Choroid plexus epithelial cell (primary cell): ENCODE measurements at regions not wholly inside any gene's neighbourhood (a gene's known extent, or its start where the extent isn't known, plus 50 kb on each side); places are given as distances from the start of the nearest gene placed in this dataset.

Source experiments
- DNase-seq: peaks from one replicate; pipeline ENCODE4 v3.0.0-alpha.2; 2010; ENCODE audit warnings: low read depth
- H3K4me3 ChIP-seq: 2 replicates; pipeline ENCODE4 v1.5.1; 2011; ENCODE audit warnings: low read depth, mild to moderate bottlenecking, control low read depth, low read length, moderate library complexity
- TF ChIP-seq, protein P1 (sequence below): conservative IDR thresholded peaks from 2 replicates; pipeline ENCODE4 v1.5.1; 2011; ENCODE audit warnings: low read depth, mild to moderate bottlenecking, control low read depth, inconsistent platforms, low read length, moderate library complexity

DNA sequence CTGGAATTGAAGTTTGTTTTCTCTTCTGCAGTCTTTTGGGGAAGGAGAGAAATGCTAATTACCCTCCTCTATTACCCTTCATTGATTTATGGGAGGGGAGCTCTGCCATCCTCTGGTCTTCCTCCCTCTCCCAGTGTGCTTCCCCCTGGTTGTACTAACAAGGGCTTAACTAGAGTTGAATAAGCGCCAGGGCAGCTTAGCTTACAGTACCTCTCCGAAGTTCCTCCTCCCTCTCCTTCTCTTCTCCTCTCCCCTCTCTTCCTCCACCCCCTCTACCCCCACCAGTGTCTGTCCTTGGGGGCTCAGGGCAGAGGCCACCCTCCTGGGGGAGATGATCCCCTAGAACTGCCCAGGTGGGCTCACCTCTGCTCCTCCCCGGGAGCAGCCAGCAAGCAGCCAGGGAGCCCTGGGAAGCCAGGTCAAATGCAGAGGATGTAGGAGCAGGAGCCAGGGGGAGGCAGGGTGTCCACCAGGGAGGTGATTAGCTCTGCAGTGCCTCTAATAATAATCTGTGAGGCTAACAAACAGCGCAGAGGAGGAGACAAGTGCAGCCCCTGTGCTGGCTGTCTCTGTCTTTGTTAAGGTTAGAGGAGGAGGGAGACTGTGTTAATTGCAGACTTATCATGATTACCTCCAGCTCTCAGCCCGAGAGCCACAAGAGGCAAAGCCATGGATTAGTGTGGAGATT is 191.6 kb upstream of the CADM1 start:
- DNase-seq, result no peak

DNA sequence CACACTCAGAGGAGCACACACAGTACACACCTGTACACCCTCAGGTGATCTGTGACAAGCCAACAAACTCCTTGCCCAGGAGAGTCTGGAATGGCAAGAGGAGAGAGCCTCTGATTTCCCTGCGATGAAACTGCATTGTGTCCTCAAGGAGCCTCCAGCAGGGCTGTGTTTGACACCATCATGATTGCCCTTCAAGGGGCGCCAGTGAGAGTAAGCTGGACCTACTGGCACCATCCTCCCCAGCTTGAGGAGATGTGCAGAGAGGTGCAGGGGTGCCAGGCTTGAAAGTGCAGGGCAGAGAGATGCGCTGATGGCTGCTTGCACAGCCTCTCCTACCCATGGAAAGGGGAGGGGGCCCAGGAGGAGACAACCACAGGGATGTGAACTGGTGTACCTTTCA is 188.8 kb upstream of the CADM1 start:
- TF ChIP-seq, protein P1, sequence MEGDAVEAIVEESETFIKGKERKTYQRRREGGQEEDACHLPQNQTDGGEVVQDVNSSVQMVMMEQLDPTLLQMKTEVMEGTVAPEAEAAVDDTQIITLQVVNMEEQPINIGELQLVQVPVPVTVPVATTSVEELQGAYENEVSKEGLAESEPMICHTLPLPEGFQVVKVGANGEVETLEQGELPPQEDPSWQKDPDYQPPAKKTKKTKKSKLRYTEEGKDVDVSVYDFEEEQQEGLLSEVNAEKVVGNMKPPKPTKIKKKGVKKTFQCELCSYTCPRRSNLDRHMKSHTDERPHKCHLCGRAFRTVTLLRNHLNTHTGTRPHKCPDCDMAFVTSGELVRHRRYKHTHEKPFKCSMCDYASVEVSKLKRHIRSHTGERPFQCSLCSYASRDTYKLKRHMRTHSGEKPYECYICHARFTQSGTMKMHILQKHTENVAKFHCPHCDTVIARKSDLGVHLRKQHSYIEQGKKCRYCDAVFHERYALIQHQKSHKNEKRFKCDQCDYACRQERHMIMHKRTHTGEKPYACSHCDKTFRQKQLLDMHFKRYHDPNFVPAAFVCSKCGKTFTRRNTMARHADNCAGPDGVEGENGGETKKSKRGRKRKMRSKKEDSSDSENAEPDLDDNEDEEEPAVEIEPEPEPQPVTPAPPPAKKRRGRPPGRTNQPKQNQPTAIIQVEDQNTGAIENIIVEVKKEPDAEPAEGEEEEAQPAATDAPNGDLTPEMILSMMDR, result no peak
- H3K4me3 ChIP-seq, result no peak overlapping the region
- DNase-seq, result no peak

More for the DNA sequence above, 191.6 kb upstream of the CADM1 start:
- no peak overlapping the region for H3K4me3 ChIP-seq
- TF ChIP-seq, protein P1, result no peak

DNA sequence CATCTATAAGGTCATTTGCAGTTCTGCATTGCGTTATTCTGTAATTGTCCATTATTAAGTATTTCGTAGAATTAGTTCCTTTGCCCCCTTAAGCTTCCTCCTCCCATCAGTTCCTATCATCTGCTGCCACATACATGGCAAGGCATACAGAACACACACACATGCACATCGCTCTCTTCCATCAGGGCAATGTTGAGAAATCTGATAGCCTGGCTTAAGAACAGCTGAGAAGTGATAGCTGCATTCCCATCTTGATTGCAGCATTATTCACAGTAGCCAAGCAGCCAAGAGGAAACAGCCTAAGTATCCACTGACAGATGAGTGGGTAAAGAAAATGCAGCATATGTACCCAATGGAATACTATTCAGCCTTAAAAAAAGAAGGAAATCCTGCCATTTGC is 186.8 kb upstream of the CADM1 start:
- no peak overlapping the region for H3K4me3 ChIP-seq
- no peak for DNase-seq
- TF ChIP-seq, protein P1, result no peak

DNA sequence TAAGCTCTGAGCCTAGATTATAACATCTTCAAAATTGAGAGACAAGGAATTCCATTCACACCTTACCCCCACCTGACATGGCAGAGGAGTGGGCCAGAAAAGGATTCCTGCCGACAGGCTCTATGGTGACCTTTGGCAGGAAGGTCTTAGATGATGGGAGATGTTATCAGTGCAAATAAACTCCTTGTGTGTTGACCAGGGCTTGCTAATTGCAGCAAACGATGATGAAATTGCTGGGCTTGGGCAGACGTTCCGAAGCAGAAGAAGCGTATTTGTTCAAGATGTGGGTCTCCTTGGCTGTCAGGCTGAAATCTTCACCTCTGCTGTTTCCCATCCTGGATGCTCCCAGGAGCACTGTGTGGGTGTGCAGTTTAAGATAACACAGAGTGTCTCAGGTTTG is 183.7 kb upstream of the CADM1 start:
- TF ChIP-seq, protein P1, result no peak
- no peak for DNase-seq
- H3K4me3 ChIP-seq, result no peak overlapping the region

DNA sequence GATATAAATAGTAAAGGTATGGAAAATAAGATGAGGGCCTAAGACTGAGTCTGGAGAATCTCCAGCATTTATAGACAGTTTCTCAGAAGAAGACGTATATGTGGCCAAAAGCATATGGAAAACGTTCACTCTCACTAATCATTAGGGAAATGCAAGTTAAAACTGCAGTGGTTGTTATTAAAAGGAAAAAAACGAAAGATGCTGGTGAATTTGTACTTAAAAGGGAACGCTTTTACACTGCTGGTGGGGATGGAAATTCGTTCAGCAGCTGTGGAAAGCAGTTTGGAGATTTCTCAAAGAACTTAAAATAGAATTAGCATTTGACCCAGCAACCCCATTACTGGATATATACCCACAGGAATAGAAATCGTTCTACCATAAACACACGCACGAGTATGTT is 180.5 kb upstream of the CADM1 start:
- H3K4me3 ChIP-seq, result no peak overlapping the region
- TF ChIP-seq, protein P1, result no peak
- DNase-seq, result no peak

DNA sequence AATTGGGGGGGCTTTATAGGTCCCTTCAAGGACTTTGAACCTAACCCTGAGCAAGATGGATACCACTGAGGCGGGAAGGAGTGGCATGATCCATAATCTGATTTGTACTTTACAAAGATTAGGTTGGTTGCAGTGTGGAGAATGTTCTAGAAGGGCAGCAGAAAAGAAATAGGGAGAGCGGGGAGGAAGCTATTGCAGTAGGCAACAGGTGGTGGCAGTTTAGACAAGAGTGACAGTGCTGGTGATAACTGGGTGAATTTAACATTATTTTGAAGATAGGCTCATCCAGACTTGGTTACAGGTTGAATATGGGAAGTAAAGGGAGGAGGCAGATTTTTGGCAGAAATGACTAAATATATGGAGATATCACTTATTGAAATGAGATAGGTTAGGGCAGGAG is 179.9 kb upstream of the CADM1 start:
- no peak overlapping the region for H3K4me3 ChIP-seq
- DNase-seq, result no peak
- TF ChIP-seq, protein P1, result no peak

DNA sequence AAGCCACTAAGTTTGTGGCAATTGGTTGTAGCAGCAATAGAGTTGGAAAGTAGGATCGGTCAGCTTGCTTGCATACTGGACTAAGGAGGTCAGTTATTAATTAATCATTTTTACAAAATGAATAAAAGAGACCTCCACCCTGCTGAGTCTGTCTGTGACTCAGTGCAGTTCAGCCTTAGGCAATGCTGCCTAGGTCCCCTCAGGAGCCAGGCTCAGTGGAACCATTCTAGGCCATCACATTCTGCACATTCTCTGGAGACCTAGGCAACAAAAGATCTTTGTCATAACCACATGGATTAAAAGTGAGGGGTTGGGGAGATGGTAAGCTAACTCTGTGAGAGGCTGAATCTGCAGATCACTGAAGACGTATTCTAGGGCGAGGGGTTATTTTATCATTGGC is 178.7 kb upstream of the CADM1 start:
- DNase-seq, result no peak
- TF ChIP-seq, protein P1, result no peak
- H3K4me3 ChIP-seq, result no peak overlapping the region
